Smooth muscle cell (in vitro differentiated cells): ENCODE measurements at regions not wholly inside any gene's neighbourhood (a gene's known extent, or its start where the extent isn't known, plus 50 kb on each side); places are given as distances from the start of the nearest gene placed in this dataset.

Source experiments
- DNase-seq: peaks from one replicate; lab custom pipeline; 2025; ENCODE audit not compliant: unreplicated experiment; lab: John Stamatoyannopoulos, UW
- H2AFZ ChIP-seq: fragments of 200-600 bp; sonication (generic); 2 replicates; pipeline ENCODE4 v1.6.0; 2016; ENCODE audit warnings: antibody characterized with exemption, low read depth, mild to moderate bottlenecking
- H3F3A ChIP-seq: fragments of 200-600 bp; sonication (generic); 2 replicates; pipeline ENCODE4 v1.6.0; 2017; ENCODE audit warnings: antibody characterized with exemption, low read depth
- H3K27ac ChIP-seq: fragments of 200-600 bp; sonication (generic); 2 replicates; pipeline ENCODE4 v1.5.1; 2016; ENCODE audit warnings: low read depth, mild to moderate bottlenecking
- H3K27me3 ChIP-seq: fragments of 200-600 bp; sonication (generic); 2 replicates; pipeline ENCODE4 v1.6.1; 2016; ENCODE audit warnings: low read depth, mild to moderate bottlenecking
- H3K36me3 ChIP-seq: fragments of 200-600 bp; sonication (generic); 2 replicates; pipeline ENCODE4 v1.5.1; 2016; ENCODE audit warnings: low read depth
- H3K4me1 ChIP-seq: fragments of 200-600 bp; sonication (generic); 2 replicates; pipeline ENCODE4 v1.5.1; 2016; ENCODE audit warnings: low read depth
- H3K4me2 ChIP-seq: fragments of 200-600 bp; sonication (generic); 2 replicates; pipeline ENCODE4 v1.6.0; 2016; ENCODE audit warnings: mild to moderate bottlenecking
- H3K4me3 ChIP-seq: fragments of 200-600 bp; sonication (generic); 2 replicates; pipeline ENCODE4 v1.5.1; 2016; ENCODE audit warnings: mild to moderate bottlenecking
- H3K79me2 ChIP-seq: fragments of 200-600 bp; sonication (generic); 2 replicates; pipeline ENCODE4 v1.6.0; 2016; ENCODE audit warnings: low read depth, mild to moderate bottlenecking
- H3K9ac ChIP-seq: fragments of 200-600 bp; sonication (generic); 2 replicates; pipeline ENCODE4 v1.6.0; 2016; ENCODE audit warnings: low read depth
- H3K9me3 ChIP-seq: fragments of 200-600 bp; sonication (generic); replicated peaks from 2 replicates; pipeline ENCODE4 v1.5.1; 2016; ENCODE audit warnings: low read depth
- H4K20me1 ChIP-seq: fragments of 200-600 bp; sonication (generic); 2 replicates; pipeline ENCODE4 v1.6.0; 2016; ENCODE audit warnings: low read depth
- CTCF ChIP-seq: fragments of 200-600 bp; sonication (generic); IDR thresholded peaks from 2 replicates; pipeline ENCODE4 v1.5.1; 2017; ENCODE audit warnings: borderline replicate concordance, mild to moderate bottlenecking, antibody characterized with exemption; ENCODE audit not compliant: insufficient read depth, poor library complexity, severe bottlenecking
- WGBS: methylation state at CpG from one replicate; pipeline ENCODE4 v1.1.7; 2016; ENCODE audit warnings: low lambda C conversion rate; 5-methylcytosine and 5-hydroxymethylcytosine counted together

GRCh38 chr3:137207616-137208015, 249.8 kb downstream of the IL20RB start:
- TF ChIP-seq CTCF = no peak

DNA sequence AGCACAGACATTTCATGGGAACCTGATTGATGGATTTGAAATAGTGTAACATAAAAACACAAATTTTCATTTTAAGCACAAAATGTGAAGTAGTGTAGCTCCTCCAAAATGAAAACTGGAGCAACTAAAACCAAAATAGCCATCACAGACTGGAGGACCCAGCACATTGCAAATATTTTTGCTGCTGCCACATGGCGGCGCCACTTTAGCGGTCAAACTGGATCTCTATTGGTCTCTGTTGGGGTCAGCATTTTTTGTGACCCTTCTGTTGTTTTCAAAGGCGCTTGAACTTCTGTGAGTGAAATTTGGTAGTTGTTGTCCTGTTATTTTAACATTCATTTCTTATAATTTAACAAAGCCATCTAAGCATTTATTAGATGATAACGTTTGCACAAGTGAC, 259.9 kb downstream of the IL20RB start:
- no peak overlapping the region for H3K9ac ChIP-seq
- H3K4me1 ChIP-seq = no peaks in the 10 kb centered on the region
- H2AFZ ChIP-seq = no peak overlapping the region
- peak; percentile 32 for TF ChIP-seq CTCF
- no peaks in the 10 kb centered on the region for H3K36me3 ChIP-seq
- no peaks in the 10 kb centered on the region for H3F3A ChIP-seq
- H3K27ac ChIP-seq = no peak overlapping the region
- no peak overlapping the region for H3K4me3 ChIP-seq
- DNase-seq = no peak
- no peaks in the 10 kb centered on the region for H4K20me1 ChIP-seq
- 30% methylated on average over 5 of the region's 5 CpGs for WGBS
- H3K9me3 ChIP-seq = no peaks in the 10 kb centered on the region
- no peaks in the 10 kb centered on the region for H3K79me2 ChIP-seq
- H3K27me3 ChIP-seq = no peaks in the 10 kb centered on the region
- no peak overlapping the region for H3K4me2 ChIP-seq

More at GRCh38 chr3:137207616-137208015, 249.8 kb downstream of the IL20RB start:
- no peak overlapping the region for H3K27ac ChIP-seq
- no peaks in the 10 kb centered on the region for H3K79me2 ChIP-seq
- H3K36me3 ChIP-seq = no peaks in the 10 kb centered on the region
- 96% methylated on average over 1 of the region's 1 CpG for WGBS
- no peaks in the 10 kb centered on the region for H4K20me1 ChIP-seq
- H3K9me3 ChIP-seq = no peaks in the 10 kb centered on the region
- H2AFZ ChIP-seq = no peak overlapping the region
- no peak for DNase-seq
- no peaks in the 10 kb centered on the region for H3K4me1 ChIP-seq
- no peaks in the 10 kb centered on the region for H3K27me3 ChIP-seq
- H3F3A ChIP-seq = no peaks in the 10 kb centered on the region
- no peak overlapping the region for H3K4me2 ChIP-seq
- no peak overlapping the region for H3K9ac ChIP-seq
- no peak overlapping the region for H3K4me3 ChIP-seq

- Histone ChIP-seq H3K4me1 (no peaks in the 10 kb centered on the region), H3K4me2 (no peak overlapping the region), H3K79me2 (no peaks in the 10 kb centered on the region), H3K27me3 (no peaks in the 10 kb centered on the region), H3K27ac (no peak overlapping the region), H3K9ac (no peak overlapping the region), H3K9me3 (no peaks in the 10 kb centered on the region), H3K36me3 (no peaks in the 10 kb centered on the region), H3K4me3 (no peak overlapping the region), H3F3A (no peaks in the 10 kb centered on the region), H2AFZ (no peak overlapping the region), H4K20me1 (no peaks in the 10 kb centered on the region)
- DNase-seq = no peak
- 100% methylated on average over 1 of the region's 1 CpG for WGBS
- no peak for TF ChIP-seq CTCF
Observed at GRCh38 chr3:137219801-137220445, 262.1 kb downstream of the IL20RB start.

GRCh38 chr3:137222736-137223225, 265.0 kb downstream of the IL20RB start:
- WGBS = 60% methylated on average over 2 of the region's 2 CpGs
- DNase-seq = no peak

More at GRCh38 chr3:137222736-137223225, 265.0 kb downstream of the IL20RB start:
- TF ChIP-seq CTCF = no peak
- no peak overlapping the region for H3K9ac ChIP-seq
- H3K4me2 ChIP-seq = no peak overlapping the region
- no peaks in the 10 kb centered on the region for H3K4me1 ChIP-seq
- H3K27me3 ChIP-seq = no peaks in the 10 kb centered on the region
- H3K36me3 ChIP-seq = no peaks in the 10 kb centered on the region
- no peaks in the 10 kb centered on the region for H3F3A ChIP-seq
- no peaks in the 10 kb centered on the region for H3K79me2 ChIP-seq
- no peak overlapping the region for H2AFZ ChIP-seq
- H3K9me3 ChIP-seq = no peaks in the 10 kb centered on the region
- H3K27ac ChIP-seq = no peak overlapping the region
- H4K20me1 ChIP-seq = no peaks in the 10 kb centered on the region
- no peak overlapping the region for H3K4me3 ChIP-seq
